ENCODE measurements at regions not wholly inside any gene's neighbourhood (a gene's known extent, or its start where the extent isn't known, plus 50 kb on each side); places are given as distances from the start of the nearest gene placed in this dataset.

- TF ChIP-seq HIVEP1 (CRISPR knock-in tag; IDR thresholded peaks at IDR 0.05) (no peak), ZBTB26 (CRISPR knock-in tag; IDR thresholded peaks at IDR 0.05; ENCODE audit: borderline replicate concordance) (no peak), ZKSCAN1 (IDR thresholded peaks at IDR 0.05; ENCODE audit: low read length) (no peak), BRCA1 (CRISPR knock-in tag; IDR thresholded peaks at IDR 0.05) (no peak)
Measured at GRCh38 chr22:48076008-48076407, 1313.6 kb downstream of the TBC1D22A start.

Measured in HepG2 (cell line).